Upper lobe of left lung (tissue), 4 donors: ENCODE measurements at regions not wholly inside any gene's neighbourhood (a gene's known extent, or its start where the extent isn't known, plus 50 kb on each side); places are given as distances from the start of the nearest gene placed in this dataset.

Experiments used
- POLR2A ChIP-seq, 4 donors: fragments of 450-650 bp; IDR thresholded peaks; one replicate each; pipeline ENCODE4 v1.5.1; 2016 to 2017; ENCODE audit warnings: antibody characterized with exemption in 4 of 4, mild to moderate bottlenecking in 2 of 4
- POLR2AphosphoS5 ChIP-seq, 2 donors: sonication (generic); formaldehyde crosslinking; IDR thresholded peaks; one replicate each; pipeline ENCODE4 v1.5.1; 2017; ENCODE audit warnings: antibody characterized with exemption in 2 of 2
- TF ChIP-seq, protein P1 (sequence below), 6 experiments: fragments of 450-650 bp in 4 of 6; fragments of 200-600 bp in 2 of 6; sonication (generic) in 2 of 6; IDR thresholded peaks; one replicate each; pipeline ENCODE4 v1.5.1; 2016 to 2019; ENCODE audit warnings: antibody characterized with exemption in 6 of 6

DNA sequence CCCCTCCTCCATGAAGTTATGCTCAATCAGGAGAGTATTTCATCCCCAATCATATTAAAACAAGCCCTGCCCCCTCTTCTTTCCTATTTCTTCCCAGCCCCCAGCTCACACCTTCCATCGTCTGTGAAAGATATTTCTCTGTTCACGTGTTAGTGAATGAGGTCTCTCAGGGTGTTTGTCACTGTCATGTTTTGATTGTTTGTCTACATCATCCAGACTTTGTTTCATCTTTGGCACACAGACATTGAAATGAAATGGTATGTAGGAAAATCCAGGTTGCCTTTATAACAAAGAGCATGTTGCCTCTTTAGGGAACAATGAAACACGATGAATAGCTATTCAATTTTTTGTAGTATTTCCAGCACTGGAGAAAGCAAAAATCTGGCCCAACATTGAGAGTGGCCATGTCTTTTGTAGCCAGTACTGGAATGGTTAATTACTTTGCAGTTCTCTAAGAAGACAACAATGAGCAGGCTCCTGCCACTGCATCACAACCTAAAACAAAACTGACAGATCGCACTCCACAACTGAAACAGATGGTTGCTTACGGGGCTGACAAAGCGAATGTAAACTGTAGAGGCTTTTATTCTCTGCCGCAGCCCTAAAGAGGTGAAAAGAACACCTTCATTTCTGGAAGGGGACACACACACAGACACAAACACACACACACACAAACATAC lies 543.6 kb upstream of the CITED2 start:
- TF ChIP-seq POLR2AphosphoS5 (IDR thresholded peaks at IDR 0.05) (no peak), POLR2A (IDR thresholded peaks at IDR 0.05) (no peak)
- TF ChIP-seq, protein P1, sequence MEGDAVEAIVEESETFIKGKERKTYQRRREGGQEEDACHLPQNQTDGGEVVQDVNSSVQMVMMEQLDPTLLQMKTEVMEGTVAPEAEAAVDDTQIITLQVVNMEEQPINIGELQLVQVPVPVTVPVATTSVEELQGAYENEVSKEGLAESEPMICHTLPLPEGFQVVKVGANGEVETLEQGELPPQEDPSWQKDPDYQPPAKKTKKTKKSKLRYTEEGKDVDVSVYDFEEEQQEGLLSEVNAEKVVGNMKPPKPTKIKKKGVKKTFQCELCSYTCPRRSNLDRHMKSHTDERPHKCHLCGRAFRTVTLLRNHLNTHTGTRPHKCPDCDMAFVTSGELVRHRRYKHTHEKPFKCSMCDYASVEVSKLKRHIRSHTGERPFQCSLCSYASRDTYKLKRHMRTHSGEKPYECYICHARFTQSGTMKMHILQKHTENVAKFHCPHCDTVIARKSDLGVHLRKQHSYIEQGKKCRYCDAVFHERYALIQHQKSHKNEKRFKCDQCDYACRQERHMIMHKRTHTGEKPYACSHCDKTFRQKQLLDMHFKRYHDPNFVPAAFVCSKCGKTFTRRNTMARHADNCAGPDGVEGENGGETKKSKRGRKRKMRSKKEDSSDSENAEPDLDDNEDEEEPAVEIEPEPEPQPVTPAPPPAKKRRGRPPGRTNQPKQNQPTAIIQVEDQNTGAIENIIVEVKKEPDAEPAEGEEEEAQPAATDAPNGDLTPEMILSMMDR (IDR thresholded peaks at IDR 0.05), result no peak
